ENCODE measurements at regions not wholly inside any gene's neighbourhood (a gene's known extent, or its start where the extent isn't known, plus 50 kb on each side); places are given as distances from the start of the nearest gene placed in this dataset.

DNA sequence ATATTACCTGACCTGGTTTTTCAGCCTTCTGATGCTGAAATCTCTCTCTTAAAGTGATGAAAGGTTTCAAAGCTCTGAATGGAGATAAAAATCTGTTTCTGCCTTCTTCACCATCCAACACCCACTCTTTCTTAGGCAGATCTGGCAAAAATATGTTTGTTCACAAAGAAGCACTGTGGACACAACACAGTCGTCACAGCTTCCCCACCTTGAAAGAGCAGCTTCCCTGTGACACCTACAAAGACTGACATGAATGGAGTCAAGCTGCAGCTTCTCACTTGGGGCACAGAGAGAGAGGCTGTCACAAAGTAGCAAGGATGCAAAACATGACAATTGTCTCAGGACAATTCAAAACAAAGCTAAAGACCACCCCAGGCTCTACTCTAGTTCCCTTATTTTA lies 86.5 kb downstream of the ICOS start:
- POLR2A ChIA-PET = no interaction called here
- H3K4me1 ChIP-seq (ENCODE audit: control insufficient read depth, insufficient read depth, low read length) = peaks cover 6% of the 10 kb centered on the region; the same call in 1 of the 2 replicates
- no peaks in the 10 kb centered on the region for H3K36me3 ChIP-seq (ENCODE audit: control insufficient read depth in 2 of 2, insufficient read depth in 1 of 2, low read length in 2 of 2)
- no peaks in the 10 kb centered on the region for H3K9me3 ChIP-seq (ENCODE audit: control insufficient read depth, insufficient read depth, low read depth, low read length)
- CTCF ChIA-PET = interaction anchor here (0.6 to 4.4 kb wide), 9 partner anchors 15 to 661 kb away, joined by 3 to 21 read pairs (median 3); no protein-coding TSS in a partner anchor
- TF ChIP-seq OVOL3 (tag by site-specific recombination; IDR thresholded peaks at IDR 0.05) = no peak
- no peak overlapping the region for H3K4me3 ChIP-seq (ENCODE audit: low read depth, low read length)
- H3K27ac ChIP-seq (ENCODE audit: extremely low read depth, low read depth, low read length) = no peak overlapping the region

DNA sequence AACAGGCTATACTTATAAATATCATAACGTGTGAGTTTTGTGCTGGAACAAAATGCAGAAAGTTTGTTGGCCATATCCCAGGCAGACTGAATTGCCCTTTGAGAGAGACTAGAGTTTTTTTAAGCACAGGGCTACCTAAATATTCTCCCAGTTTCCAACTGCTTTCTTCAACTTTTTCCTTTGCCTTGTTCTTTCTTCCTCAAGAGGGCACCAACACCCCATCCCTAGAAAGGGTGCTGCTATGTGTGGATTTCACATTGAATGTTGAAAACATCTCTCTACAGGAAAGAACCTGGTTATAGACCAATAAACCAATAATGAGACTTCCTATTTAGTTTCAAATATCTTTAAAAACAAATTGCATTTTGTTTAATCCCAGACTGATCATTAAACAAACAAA lies 87.9 kb downstream of the ICOS start:
- Histone ChIP-seq H3K36me3 (ENCODE audit: control insufficient read depth in 2 of 2, insufficient read depth in 1 of 2, low read length in 2 of 2) (no peaks in the 10 kb centered on the region), H3K9me3 (ENCODE audit: control insufficient read depth, insufficient read depth, low read depth, low read length) (no peaks in the 10 kb centered on the region), H3K4me3 (ENCODE audit: low read depth, low read length) (no peak overlapping the region), H3K27ac (ENCODE audit: extremely low read depth, low read depth, low read length) (no peak overlapping the region), H3K4me1 (ENCODE audit: control insufficient read depth, insufficient read depth, low read length) (peaks cover 6% of the 10 kb centered on the region; the same call in 1 of the 2 replicates)
- ChIA-PET CTCF (interaction anchor here (0.6 to 4.4 kb wide), 12 partner anchors 14 to 1652 kb away, joined by 3 to 21 read pairs (median 3); no protein-coding TSS in a partner anchor), POLR2A (no interaction called here)
- no peak for TF ChIP-seq ZNF416 (tag by site-specific recombination; IDR thresholded peaks at IDR 0.05)
- TF ChIP-seq TRIM28 (IDR thresholded peaks at IDR 0.05; ENCODE audit: borderline replicate concordance, low read length) = peak; percentile 42; the same call in 1 of the 2 replicates
- TF ChIP-seq, protein P1, sequence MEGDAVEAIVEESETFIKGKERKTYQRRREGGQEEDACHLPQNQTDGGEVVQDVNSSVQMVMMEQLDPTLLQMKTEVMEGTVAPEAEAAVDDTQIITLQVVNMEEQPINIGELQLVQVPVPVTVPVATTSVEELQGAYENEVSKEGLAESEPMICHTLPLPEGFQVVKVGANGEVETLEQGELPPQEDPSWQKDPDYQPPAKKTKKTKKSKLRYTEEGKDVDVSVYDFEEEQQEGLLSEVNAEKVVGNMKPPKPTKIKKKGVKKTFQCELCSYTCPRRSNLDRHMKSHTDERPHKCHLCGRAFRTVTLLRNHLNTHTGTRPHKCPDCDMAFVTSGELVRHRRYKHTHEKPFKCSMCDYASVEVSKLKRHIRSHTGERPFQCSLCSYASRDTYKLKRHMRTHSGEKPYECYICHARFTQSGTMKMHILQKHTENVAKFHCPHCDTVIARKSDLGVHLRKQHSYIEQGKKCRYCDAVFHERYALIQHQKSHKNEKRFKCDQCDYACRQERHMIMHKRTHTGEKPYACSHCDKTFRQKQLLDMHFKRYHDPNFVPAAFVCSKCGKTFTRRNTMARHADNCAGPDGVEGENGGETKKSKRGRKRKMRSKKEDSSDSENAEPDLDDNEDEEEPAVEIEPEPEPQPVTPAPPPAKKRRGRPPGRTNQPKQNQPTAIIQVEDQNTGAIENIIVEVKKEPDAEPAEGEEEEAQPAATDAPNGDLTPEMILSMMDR (tag by site-specific recombination; IDR thresholded peaks at IDR 0.05) = peak; percentile 52; the same call in 1 of the 2 replicates
- TF ChIP-seq ZNF654 (tag by site-specific recombination; IDR thresholded peaks at IDR 0.05; ENCODE audit: low read depth) = peak; percentile 62

DNA sequence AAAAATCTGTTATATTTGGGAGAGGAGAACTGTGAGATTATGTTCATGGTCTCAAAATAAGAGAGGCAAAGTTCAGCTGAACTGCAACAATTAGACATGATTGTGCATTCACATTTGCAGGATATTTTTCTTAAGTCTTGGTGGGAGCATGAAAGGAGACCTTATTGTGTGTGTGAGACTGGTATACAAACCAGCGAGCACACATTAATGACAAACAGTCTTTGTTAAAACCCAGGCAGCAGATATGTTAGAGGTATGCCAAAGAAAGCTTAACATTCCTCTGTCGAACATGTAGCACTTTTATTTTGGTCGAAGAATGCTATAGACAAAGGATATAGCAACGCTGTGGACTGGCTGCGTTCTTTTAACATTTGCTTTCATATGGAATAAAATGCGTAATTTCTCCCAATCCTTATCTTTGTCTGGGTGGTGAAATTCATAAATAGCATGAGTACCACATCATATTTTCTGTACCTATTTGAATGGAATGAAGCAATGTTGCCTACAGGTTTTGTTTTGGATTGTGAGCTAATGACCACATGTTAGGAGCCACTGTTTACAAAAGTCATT lies 88.4 kb downstream of the ICOS start:
- TF ChIP-seq ZNF292 (tag by site-specific recombination; IDR thresholded peaks at IDR 0.05; ENCODE audit: borderline replicate concordance, low read depth) = no peak
- TF ChIP-seq MYNN (tag by site-specific recombination; IDR thresholded peaks at IDR 0.05; ENCODE audit: borderline replicate concordance) = no peak
- TF ChIP-seq, protein P2, sequence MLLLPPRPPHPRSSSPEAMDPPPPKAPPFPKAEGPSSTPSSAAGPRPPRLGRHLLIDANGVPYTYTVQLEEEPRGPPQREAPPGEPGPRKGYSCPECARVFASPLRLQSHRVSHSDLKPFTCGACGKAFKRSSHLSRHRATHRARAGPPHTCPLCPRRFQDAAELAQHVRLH (tag by site-specific recombination; IDR thresholded peaks at IDR 0.05) = no peak
- TF ChIP-seq, protein P3, sequence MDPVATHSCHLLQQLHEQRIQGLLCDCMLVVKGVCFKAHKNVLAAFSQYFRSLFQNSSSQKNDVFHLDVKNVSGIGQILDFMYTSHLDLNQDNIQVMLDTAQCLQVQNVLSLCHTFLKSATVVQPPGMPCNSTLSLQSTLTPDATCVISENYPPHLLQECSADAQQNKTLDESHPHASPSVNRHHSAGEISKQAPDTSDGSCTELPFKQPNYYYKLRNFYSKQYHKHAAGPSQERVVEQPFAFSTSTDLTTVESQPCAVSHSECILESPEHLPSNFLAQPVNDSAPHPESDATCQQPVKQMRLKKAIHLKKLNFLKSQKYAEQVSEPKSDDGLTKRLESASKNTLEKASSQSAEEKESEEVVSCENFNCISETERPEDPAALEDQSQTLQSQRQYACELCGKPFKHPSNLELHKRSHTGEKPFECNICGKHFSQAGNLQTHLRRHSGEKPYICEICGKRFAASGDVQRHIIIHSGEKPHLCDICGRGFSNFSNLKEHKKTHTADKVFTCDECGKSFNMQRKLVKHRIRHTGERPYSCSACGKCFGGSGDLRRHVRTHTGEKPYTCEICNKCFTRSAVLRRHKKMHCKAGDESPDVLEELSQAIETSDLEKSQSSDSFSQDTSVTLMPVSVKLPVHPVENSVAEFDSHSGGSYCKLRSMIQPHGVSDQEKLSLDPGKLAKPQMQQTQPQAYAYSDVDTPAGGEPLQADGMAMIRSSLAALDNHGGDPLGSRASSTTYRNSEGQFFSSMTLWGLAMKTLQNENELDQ (tag by site-specific recombination; IDR thresholded peaks at IDR 0.05; ENCODE audit: low read depth) = no peak
- TF ChIP-seq ZEB2 (tag by site-specific recombination; IDR thresholded peaks at IDR 0.05) = no peak
- no peak for TF ChIP-seq ZNF114 (tag by site-specific recombination; IDR thresholded peaks at IDR 0.05)
- no peak for TF ChIP-seq ZNF423 (tag by site-specific recombination; IDR thresholded peaks at IDR 0.05)
- TF ChIP-seq ZNF211 (tag by site-specific recombination; IDR thresholded peaks at IDR 0.05; ENCODE audit: low read depth) = no peak
- no peak for TF ChIP-seq ZSCAN30 (tag by site-specific recombination; IDR thresholded peaks at IDR 0.05)
- TF ChIP-seq, protein P4, sequence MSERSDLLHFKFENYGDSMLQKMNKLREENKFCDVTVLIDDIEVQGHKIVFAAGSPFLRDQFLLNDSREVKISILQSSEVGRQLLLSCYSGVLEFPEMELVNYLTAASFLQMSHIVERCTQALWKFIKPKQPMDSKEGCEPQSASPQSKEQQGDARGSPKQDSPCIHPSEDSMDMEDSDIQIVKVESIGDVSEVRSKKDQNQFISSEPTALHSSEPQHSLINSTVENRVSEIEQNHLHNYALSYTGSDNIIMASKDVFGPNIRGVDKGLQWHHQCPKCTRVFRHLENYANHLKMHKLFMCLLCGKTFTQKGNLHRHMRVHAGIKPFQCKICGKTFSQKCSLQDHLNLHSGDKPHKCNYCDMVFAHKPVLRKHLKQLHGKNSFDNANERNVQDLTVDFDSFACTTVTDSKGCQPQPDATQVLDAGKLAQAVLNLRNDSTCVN (tag by site-specific recombination; optimal IDR thresholded peaks at IDR 0.05) = no peak
- TF ChIP-seq, protein P5, sequence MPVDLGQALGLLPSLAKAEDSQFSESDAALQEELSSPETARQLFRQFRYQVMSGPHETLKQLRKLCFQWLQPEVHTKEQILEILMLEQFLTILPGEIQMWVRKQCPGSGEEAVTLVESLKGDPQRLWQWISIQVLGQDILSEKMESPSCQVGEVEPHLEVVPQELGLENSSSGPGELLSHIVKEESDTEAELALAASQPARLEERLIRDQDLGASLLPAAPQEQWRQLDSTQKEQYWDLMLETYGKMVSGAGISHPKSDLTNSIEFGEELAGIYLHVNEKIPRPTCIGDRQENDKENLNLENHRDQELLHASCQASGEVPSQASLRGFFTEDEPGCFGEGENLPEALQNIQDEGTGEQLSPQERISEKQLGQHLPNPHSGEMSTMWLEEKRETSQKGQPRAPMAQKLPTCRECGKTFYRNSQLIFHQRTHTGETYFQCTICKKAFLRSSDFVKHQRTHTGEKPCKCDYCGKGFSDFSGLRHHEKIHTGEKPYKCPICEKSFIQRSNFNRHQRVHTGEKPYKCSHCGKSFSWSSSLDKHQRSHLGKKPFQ (tag by site-specific recombination; IDR thresholded peaks at IDR 0.05) = no peak
- TF ChIP-seq ZNF157 (tag by site-specific recombination; IDR thresholded peaks at IDR 0.05) = no peak
- no peak for TF ChIP-seq ZNF248 (tag by site-specific recombination; IDR thresholded peaks at IDR 0.05)
- TF ChIP-seq ZNF558 (tag by site-specific recombination; IDR thresholded peaks at IDR 0.05) = no peak
- TF ChIP-seq ZNF621 (tag by site-specific recombination; IDR thresholded peaks at IDR 0.05) = no peak
- TF ChIP-seq ZBTB20 (tag by site-specific recombination; IDR thresholded peaks at IDR 0.05) = no peak
- TF ChIP-seq, protein P6, sequence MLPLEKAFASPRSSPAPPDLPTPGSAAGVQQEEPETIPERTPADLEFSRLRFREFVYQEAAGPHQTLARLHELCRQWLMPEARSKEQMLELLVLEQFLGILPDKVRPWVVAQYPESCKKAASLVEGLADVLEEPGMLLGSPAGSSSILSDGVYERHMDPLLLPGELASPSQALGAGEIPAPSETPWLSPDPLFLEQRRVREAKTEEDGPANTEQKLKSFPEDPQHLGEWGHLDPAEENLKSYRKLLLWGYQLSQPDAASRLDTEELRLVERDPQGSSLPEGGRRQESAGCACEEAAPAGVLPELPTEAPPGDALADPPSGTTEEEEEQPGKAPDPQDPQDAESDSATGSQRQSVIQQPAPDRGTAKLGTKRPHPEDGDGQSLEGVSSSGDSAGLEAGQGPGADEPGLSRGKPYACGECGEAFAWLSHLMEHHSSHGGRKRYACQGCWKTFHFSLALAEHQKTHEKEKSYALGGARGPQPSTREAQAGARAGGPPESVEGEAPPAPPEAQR (tag by site-specific recombination; IDR thresholded peaks at IDR 0.05) = no peak
- no peak overlapping the region for H3K27ac ChIP-seq (ENCODE audit: extremely low read depth, low read depth, low read length)
- no peak overlapping the region for H3K4me3 ChIP-seq (ENCODE audit: low read depth, low read length)
- peaks cover 6% of the 10 kb centered on the region; the same call in 1 of the 2 replicates for H3K4me1 ChIP-seq (ENCODE audit: control insufficient read depth, insufficient read depth, low read length)
- CTCF ChIA-PET = interaction anchor here (0.6 to 4.4 kb wide), 13 partner anchors 31 to 1651 kb away, joined by 3 to 21 read pairs (median 3); no protein-coding TSS in a partner anchor
- POLR2A ChIA-PET = no interaction called here
- H3K36me3 ChIP-seq (ENCODE audit: control insufficient read depth in 2 of 2, insufficient read depth in 1 of 2, low read length in 2 of 2) = no peaks in the 10 kb centered on the region
- H3K9me3 ChIP-seq (ENCODE audit: control insufficient read depth, insufficient read depth, low read depth, low read length) = no peaks in the 10 kb centered on the region

All from HEK293 (cell line).